ENCODE measurements at regions not wholly inside any gene's neighbourhood (a gene's known extent, or its start where the extent isn't known, plus 50 kb on each side); places are given as distances from the start of the nearest gene placed in this dataset.

DNA sequence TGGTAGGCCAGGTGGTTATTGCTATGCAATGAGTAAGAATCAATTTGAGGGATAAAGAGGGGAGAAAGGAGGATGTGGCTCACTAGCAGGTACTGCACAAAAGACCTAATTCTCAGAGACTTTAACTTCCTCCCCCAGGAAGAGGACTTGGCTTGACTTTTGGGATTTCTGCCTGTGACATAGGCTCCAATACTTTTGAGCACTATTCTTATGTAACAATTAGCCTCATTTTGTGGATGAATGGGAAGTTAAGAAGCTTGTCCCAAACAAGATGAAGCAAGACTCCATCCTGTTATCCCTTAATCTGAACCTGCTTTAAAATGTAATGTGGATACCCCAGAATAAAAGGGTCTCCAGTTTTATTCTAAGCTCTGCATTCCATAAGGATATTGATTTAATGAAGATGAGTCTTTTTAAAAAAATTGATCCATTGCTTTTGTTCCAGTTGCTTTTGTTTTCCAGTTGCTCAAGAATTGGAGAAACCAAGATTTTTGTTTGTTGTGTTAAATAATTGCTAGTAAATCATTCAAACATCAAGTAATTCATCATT is 218.5 kb downstream of the SNX13 start:
- Mint-ChIP-seq H3K27ac (no peak overlapping the region), H3K4me1 (ENCODE audit: low read depth) (no peaks in the 10 kb centered on the region), H3K27me3 (ENCODE audit: low read depth) (peaks cover under 1% of the 10 kb centered on the region), H3K4me3 (ENCODE audit: low read depth) (no peak overlapping the region), H3K9me3 (no peaks in the 10 kb centered on the region), H3K36me3 (ENCODE audit: low read depth) (no peaks in the 10 kb centered on the region)
- intact Hi-C loops (cut with micrococcal nuclease) = no loop called here
- DNase-seq (ENCODE audit: low spot score) = no peak

DNA sequence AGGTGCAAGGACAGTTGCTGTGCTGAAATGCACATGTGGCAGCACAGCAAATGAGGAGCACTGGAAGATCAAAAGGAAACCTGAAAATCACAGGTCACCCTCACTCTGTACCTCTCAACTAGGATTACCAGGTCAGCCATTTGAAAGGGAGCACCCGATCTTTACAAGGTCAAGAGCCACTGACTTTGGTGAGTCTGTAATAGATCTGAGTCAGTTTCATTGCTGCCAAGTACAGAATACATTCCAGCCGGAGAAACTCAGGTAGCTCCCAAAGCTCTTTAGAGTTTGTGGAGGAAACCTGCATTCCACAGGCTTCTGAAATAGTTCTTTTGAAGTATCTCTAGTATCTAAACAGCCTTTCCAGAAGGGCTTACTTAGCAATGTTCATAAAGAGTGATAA is 217.5 kb downstream of the SNX13 start:
- Mint-ChIP-seq H3K27me3 (ENCODE audit: low read depth) (no peaks in the 10 kb centered on the region), H3K36me3 (ENCODE audit: low read depth) (no peaks in the 10 kb centered on the region), H3K27ac (no peak overlapping the region), H3K4me3 (ENCODE audit: low read depth) (no peak overlapping the region), H3K4me1 (ENCODE audit: low read depth) (no peaks in the 10 kb centered on the region), H3K9me3 (no peaks in the 10 kb centered on the region)
- DNase-seq (ENCODE audit: low spot score) = no peak
- intact Hi-C loops (cut with micrococcal nuclease) = no loop called here

DNA sequence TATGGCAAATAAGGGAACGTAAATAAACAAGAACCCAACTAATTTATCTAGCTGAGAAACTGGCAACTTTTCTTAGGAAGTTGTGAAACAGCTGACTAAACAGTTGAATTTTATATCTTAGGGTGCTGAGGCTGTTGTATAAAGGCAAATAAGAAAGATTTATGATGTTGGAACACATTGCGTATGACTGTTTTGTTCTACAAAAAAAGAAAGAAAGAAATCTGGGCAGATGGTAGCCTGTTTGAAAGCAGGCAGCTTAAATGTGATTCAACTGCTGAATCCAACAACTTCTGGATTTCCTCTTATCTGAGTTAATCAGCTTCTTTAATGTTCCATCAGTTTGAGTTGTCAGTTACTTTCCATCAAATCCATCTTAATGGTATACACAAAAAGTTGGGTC is 214.5 kb downstream of the SNX13 start:
- H3K36me3 Mint-ChIP-seq (ENCODE audit: low read depth) = no peaks in the 10 kb centered on the region
- H3K4me3 Mint-ChIP-seq (ENCODE audit: low read depth) = no peak overlapping the region
- H3K9me3 Mint-ChIP-seq = no peaks in the 10 kb centered on the region
- intact Hi-C loops (cut with micrococcal nuclease) = no loop called here
- H3K27me3 Mint-ChIP-seq (ENCODE audit: low read depth) = no peaks in the 10 kb centered on the region
- H3K4me1 Mint-ChIP-seq (ENCODE audit: low read depth) = no peaks in the 10 kb centered on the region
- no peak overlapping the region for H3K27ac Mint-ChIP-seq
- DNase-seq (ENCODE audit: low spot score) = no peak

DNA sequence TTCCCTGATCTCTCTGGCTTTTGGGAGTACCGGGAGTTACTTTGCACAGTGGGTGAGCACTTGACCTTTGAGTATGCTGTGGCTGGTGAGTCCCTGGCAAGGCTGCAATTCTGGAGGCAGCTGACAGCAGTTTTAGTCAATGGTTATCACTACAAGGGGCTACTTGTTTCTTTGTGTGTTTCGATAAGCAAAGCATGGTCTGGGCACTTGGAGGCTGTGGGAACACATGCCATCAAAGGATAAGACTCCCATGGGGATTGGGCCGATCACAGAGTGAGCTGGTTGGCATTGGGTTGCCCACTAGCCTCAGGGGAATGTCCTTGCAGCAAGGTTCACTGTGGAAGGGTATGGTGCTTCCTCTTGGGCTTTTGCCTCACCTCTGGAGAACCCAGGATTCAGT is 208.2 kb downstream of the SNX13 start:
- DNase-seq (ENCODE audit: low spot score) = no peak
- H3K9me3 Mint-ChIP-seq = peaks cover 4% of the 10 kb centered on the region
- no peak overlapping the region for H3K4me3 Mint-ChIP-seq (ENCODE audit: low read depth)
- H3K4me1 Mint-ChIP-seq (ENCODE audit: low read depth) = no peaks in the 10 kb centered on the region
- no peaks in the 10 kb centered on the region for H3K36me3 Mint-ChIP-seq (ENCODE audit: low read depth)
- intact Hi-C loops (cut with micrococcal nuclease) = no loop called here
- no peaks in the 10 kb centered on the region for H3K27me3 Mint-ChIP-seq (ENCODE audit: low read depth)
- no peak overlapping the region for H3K27ac Mint-ChIP-seq
